ENCODE measurements at regions not wholly inside any gene's neighbourhood (a gene's known extent, or its start where the extent isn't known, plus 50 kb on each side); places are given as distances from the start of the nearest gene placed in this dataset.
"Not testable (repeated sequence)": the region's sequence is repeated elsewhere in the genome, so short reads cannot be mapped to it uniquely, and the experiment has no call there.

DNA sequence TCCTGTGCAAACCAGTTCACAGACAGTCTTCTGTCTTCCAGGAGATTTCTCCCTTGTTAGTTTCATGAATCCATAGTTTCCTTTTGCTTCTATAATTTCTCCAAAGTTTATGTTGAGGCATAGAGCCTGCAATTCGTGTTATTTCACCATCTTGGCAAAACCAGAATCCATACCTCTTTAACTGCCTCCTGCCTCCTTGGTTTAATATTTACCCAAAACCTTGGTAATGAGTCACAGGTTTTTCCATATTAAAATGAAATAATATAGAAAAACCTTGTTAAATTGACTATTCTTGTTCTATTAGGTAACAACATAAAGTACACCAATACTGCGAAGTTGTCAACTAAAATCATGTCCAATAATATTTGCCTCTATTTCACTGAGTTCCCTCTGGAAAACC is 459.7 kb downstream of the HINT1 start:
- Mint-ChIP-seq H3K9me3 (peaks cover 14% of the 10 kb centered on the region), H3K4me1 (no peaks in the 10 kb centered on the region), H3K4me3 (no peak overlapping the region), H3K36me3 (no peaks in the 10 kb centered on the region), H3K27ac (no peak overlapping the region), H3K27me3 (peaks cover 3% of the 10 kb centered on the region)

DNA sequence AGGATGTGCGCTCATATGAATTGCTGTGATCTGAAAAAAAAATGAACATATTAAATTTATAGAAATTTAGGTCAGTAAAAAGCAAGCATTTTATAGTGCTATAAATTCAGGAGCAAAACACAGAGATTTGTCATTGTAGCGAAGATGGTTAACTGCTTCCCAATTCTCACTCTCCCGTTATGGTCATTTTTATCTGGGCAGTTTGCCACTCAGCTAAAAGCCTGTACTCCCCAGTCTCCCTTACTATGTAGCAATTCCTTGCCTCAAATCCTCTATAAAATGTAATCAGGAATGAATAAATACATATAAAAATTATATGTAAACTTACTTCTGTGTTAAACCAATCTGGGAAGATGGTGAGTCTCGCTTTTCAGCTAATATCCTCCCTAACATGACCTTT is 471.5 kb downstream of the HINT1 start:
- Mint-ChIP-seq H3K4me1 (no peaks in the 10 kb centered on the region), H3K4me3 (no peak overlapping the region), H3K36me3 (no peaks in the 10 kb centered on the region), H3K27me3 (peaks cover 8% of the 10 kb centered on the region), H3K9me3 (no peaks in the 10 kb centered on the region), H3K27ac (no peak overlapping the region)

DNA sequence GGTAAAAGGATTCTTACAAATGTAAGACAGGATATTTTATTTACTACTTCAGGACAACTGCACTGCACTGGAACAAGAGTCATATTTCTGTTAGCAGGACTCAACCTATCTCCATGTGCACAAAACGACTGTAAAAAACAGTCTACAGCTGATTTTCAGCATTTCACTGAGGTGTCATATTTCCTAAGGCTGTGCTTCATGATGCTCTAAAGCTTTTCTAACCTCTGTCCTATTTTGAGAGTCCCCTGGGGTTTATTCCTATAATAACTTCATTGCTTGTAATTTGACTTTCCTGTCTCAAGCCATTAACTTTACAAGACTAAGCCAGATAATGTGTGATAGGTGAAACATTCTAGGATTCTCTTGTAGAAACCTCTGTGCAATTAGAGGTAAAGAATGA is 472.3 kb downstream of the HINT1 start:
- Mint-ChIP-seq H3K9me3 (no peaks in the 10 kb centered on the region), H3K36me3 (no peaks in the 10 kb centered on the region), H3K4me1 (no peaks in the 10 kb centered on the region), H3K27me3 (peaks cover 9% of the 10 kb centered on the region), H3K4me3 (no peak overlapping the region), H3K27ac (no peak overlapping the region)

DNA sequence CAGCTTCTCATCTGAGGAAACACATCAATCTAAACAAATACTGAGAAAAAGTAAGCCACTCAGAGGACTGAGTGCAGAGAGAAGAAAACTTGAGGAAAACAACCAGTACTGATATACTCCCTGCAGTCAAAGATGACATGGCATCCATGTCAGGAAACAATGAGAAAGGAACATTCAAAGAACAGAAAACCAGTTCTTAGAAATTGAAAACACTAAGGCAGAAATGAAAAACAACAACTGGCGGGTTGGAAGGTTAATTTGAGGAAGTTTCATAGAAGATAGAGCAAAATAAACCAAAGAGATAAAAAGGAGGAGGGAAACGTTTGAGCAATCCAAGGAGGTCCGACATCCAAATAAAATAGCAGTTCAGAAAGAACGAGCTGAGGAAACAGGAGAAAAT is 475.2 kb downstream of the HINT1 start:
- Mint-ChIP-seq H3K9me3 (no peaks in the 10 kb centered on the region), H3K4me3 (no peak overlapping the region), H3K27ac (no peak overlapping the region), H3K36me3 (no peaks in the 10 kb centered on the region), H3K4me1 (no peaks in the 10 kb centered on the region), H3K27me3 (peaks cover 18% of the 10 kb centered on the region)

DNA sequence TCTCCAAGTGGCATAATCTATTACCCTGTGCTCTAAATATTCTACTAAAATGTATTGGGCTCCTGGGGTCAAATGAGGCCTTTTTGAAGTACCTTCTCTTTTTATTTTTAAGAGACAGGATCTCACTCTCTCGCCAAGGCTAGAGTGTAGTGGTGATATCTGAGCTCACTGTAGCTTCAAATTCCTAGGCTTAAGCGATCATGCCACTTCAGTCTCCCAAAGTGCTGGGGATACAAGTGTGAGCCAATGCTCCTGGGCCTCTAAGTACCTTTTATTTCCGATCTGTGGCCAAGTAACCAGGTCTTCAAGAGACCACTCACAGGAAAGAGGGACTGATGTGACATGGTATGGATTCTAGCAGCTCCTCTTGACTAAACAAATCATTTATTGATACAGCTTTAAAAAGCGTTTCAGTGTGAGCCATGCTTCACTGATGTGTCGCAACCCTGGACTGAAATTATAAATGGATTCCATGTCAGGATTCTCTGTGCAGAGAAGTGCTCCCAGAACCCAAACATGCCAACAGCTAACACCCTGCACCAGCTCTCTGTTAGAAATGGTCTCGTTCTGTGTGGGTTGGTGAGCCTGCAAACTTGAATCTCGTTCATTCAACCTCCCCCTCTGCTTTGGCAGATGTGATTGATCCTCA is 477.8 kb downstream of the HINT1 start:
- no peaks in the 10 kb centered on the region for H3K4me1 Mint-ChIP-seq
- no peak overlapping the region for H3K27ac Mint-ChIP-seq
- H3K9me3 Mint-ChIP-seq, result no peaks in the 10 kb centered on the region
- no peaks in the 10 kb centered on the region for H3K36me3 Mint-ChIP-seq
- H3K27me3 Mint-ChIP-seq, result peaks cover 20% of the 10 kb centered on the region
- no peak overlapping the region for H3K4me3 Mint-ChIP-seq

DNA sequence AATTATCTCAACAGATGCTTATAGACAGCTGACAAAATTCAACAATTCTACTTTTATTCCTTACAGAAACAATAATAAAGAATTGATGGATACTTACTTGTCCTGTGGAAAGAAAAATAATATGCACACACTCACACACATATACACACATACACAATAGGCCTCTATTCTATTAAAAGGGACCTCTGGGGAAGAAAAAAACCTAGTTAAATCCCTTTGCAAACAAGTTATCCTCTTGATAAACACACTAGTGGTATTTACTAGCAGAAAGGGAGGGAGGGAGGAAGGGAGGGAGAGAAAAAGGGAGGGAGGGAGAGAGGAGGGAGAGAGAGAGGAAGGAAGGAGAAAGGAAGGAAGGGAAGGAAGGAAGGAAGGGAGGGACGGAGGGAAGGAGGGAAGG is 486.4 kb downstream of the HINT1 start:
- H3K4me1 Mint-ChIP-seq, result no peaks in the 10 kb centered on the region
- H3K9me3 Mint-ChIP-seq, result no peaks in the 10 kb centered on the region
- no peaks in the 10 kb centered on the region for H3K36me3 Mint-ChIP-seq
- no peak overlapping the region for H3K4me3 Mint-ChIP-seq
- H3K27me3 Mint-ChIP-seq, result peaks cover 17% of the 10 kb centered on the region
- H3K27ac Mint-ChIP-seq, result no peak overlapping the region

DNA sequence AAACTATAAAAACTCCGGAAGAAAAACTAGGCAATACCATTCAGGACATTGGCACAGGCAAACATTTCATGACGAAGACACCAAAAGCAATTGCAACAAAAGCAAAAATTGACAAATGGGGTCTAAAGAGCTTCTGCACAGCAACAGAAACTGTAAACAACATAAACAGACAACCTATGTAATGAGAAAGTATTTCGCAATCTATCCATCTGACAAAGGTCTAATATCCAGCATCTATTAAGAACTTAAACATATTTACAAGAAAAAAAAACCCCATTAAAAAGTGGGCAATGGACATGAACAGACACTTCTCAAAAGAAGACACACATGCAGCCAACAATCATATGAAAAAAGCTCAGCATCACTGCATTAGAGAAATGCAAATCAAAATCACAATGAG is 498.6 kb downstream of the HINT1 start:
- H3K4me1 Mint-ChIP-seq, result no peaks in the 10 kb centered on the region
- peaks cover 9% of the 10 kb centered on the region for H3K27me3 Mint-ChIP-seq
- no peaks in the 10 kb centered on the region for H3K36me3 Mint-ChIP-seq
- no peak overlapping the region for H3K4me3 Mint-ChIP-seq
- no peak overlapping the region for H3K27ac Mint-ChIP-seq
- H3K9me3 Mint-ChIP-seq, result no peaks in the 10 kb centered on the region

DNA sequence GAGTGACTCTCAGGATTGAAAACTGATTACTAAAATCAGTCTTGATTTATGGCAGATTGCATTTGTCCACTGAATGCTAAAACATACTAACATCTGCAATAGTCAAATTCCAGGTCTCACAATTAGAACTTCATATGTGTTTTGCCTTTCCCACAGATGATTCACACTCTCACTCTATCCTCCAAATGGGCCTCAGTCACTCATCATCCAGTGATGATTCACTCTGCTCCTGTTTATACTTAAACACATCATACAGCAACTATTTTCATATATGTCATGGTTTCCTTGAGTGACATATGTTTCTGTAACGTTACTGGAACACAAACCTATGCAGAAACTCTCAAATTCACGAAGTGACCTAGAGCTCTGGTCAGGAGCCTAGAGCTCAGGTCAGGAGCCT is 512.9 kb downstream of the HINT1 start:
- Mint-ChIP-seq H3K27me3 (peaks cover 6% of the 10 kb centered on the region), H3K36me3 (no peaks in the 10 kb centered on the region), H3K9me3 (no peaks in the 10 kb centered on the region), H3K27ac (no peak overlapping the region), H3K4me3 (no peak overlapping the region), H3K4me1 (no peaks in the 10 kb centered on the region)

DNA sequence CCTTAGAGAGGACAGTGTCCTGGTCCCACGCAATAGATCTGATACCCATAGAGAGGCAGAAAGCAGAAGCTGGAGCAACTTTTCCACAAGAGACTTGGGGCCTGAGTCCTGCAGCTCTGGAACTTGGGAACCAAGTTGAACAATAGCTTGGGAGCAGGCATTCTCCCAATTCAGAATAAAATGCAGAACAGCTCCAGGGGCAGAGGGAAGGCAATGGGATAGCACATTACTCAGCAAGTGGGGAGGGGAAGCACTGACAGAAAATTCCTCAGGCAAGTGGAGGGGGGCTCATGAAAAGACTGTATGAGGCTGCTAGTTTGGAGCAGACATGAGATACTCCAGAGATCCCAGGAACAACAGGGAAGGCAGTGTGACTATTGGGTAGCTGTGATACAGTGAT is 513.6 kb downstream of the HINT1 start:
- H3K4me3 Mint-ChIP-seq, result no peak overlapping the region

DNA sequence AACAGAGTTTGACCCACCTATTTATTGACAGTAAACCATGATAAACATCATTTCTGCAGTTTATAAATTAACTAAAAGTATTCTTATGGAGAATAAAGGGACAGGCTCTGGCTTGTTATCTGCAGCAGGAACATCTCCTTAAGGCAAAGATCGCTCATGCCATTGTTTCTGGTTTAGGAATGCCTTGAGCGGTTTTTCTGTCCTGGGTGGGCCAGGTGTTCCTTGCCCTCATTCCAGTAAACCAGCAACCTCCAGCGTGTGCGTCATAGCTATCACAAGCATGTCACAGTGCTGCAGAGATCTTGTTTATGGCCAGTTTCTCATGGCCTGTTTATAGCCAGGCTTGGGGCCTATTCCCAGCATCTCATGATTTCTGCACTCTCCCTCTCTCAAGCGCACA is 521.7 kb downstream of the HINT1 start:
- Mint-ChIP-seq H3K9me3 (no peaks in the 10 kb centered on the region), H3K4me1 (no peaks in the 10 kb centered on the region), H3K27me3 (peaks cover 4% of the 10 kb centered on the region), H3K36me3 (no peaks in the 10 kb centered on the region), H3K27ac (no peak overlapping the region), H3K4me3 (no peak overlapping the region)

More for the DNA sequence above, 513.6 kb downstream of the HINT1 start:
- H3K27me3 Mint-ChIP-seq, result peaks cover 10% of the 10 kb centered on the region
- no peaks in the 10 kb centered on the region for H3K9me3 Mint-ChIP-seq
- H3K4me1 Mint-ChIP-seq, result no peaks in the 10 kb centered on the region
- no peaks in the 10 kb centered on the region for H3K36me3 Mint-ChIP-seq
- no peak overlapping the region for H3K27ac Mint-ChIP-seq

DNA sequence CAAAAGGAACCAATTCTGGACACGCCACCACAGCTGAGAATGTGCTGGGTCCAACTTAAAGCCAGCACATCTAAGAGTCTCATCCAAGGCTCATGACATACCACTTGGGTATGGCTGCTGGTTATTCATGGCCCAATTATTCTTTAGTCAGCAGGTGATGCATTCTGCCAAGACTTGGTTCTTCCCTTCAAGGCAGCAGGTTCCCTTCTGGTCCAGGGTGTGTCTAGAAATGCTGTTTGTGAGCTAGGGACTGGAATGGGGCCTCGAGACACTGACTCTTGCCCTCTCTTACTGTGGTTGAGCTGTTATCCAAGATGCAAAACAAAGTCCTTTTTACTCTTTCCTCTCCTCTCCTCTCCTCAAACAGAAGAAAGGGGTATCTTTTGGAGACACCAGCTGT is 522.6 kb downstream of the HINT1 start:
- Mint-ChIP-seq H3K4me3 (no peak overlapping the region), H3K4me1 (no peaks in the 10 kb centered on the region), H3K9me3 (no peaks in the 10 kb centered on the region), H3K27me3 (peaks cover 4% of the 10 kb centered on the region), H3K36me3 (no peaks in the 10 kb centered on the region), H3K27ac (no peak overlapping the region)

DNA sequence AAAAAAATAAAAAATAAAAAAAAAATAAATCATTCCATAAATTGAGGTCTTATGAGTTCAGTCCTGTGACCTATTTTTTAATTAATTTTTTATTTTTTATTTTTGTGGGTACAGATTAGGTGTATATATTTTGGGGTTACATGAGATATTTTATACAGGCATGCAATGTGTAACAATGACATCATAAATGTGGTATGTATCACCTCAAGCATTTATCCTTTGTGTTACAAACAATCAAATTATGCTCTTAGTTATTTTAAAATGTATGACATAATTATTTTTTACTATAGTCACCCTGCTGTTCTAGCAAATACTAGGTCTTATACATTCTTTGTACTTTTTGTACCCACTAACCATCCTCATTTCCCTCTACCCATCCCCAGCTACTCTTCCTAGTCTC is 537.9 kb downstream of the HINT1 start:
- Mint-ChIP-seq H3K27ac (no peak overlapping the region), H3K27me3 (peaks cover 4% of the 10 kb centered on the region), H3K4me3 (no peak overlapping the region), H3K9me3 (peaks cover 17% of the 10 kb centered on the region), H3K4me1 (no peaks in the 10 kb centered on the region), H3K36me3 (no peaks in the 10 kb centered on the region)

DNA sequence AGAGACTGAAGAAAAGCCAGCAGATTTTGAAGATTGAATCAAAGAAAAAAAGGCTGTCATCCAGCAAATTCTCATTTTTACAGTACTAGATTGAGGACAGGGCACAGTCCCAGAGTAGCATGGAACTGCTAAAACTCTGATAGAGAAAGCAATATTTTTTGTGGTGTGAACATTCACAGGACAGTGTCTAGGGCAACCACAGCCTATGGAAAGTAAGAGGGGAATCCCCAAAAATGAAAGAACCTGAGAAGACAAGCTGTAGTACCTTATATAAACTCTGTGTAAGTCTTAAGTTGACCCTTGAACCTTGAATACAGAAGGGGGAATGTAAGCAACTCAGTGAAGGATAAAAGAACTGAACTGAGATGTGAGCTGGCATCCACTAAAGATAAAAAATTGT is 540.3 kb downstream of the HINT1 start:
- Mint-ChIP-seq H3K36me3 (no peaks in the 10 kb centered on the region), H3K4me3 (no peak overlapping the region), H3K27ac (no peak overlapping the region), H3K9me3 (no peaks in the 10 kb centered on the region), H3K4me1 (no peaks in the 10 kb centered on the region), H3K27me3 (no peaks in the 10 kb centered on the region)

DNA sequence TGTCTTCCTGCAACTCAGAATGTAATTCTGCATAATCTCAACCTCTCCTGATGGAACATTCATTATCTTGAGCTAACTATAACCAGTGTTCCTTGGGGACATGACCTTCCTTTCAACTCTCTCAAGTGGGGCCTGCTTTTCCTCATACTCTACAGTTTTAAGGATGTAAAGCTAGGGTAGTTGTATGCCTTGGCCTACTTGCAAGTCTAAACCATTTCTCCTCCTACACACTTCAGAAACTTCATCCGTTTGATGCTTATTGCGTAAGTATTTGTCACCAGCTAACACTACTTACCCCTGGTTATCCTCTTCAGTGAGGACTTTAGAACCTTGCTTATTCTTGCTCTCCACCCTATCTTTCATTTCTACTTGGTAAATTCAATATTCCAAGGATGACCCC is 548.9 kb downstream of the HINT1 start:
- Mint-ChIP-seq H3K27ac (no peak overlapping the region), H3K4me1 (no peaks in the 10 kb centered on the region), H3K4me3 (no peak overlapping the region), H3K36me3 (no peaks in the 10 kb centered on the region), H3K27me3 (peaks cover 4% of the 10 kb centered on the region), H3K9me3 (no peaks in the 10 kb centered on the region)

DNA sequence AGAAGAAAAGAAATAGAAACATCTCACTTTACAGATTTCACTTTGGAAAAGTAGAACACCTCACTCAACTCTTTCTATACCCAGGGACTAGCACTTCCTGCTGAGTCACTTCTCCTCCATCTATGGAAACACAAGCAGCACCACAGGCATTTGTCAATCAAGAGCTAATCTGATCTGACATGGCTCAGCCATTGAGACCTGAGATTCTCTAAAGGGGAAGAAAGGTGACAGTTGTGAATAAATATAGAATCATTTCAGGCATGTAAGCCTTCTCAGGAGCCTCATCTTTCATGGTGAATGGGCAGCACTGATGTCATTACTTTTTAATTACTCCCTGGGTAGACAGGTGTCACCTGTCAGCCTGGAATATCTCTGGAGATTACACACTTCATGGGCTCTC is 559.8 kb downstream of the HINT1 start:
- H3K27ac Mint-ChIP-seq, result no peak overlapping the region
- H3K9me3 Mint-ChIP-seq, result no peaks in the 10 kb centered on the region
- H3K36me3 Mint-ChIP-seq, result no peaks in the 10 kb centered on the region
- H3K4me1 Mint-ChIP-seq, result no peaks in the 10 kb centered on the region
- no peak overlapping the region for H3K4me3 Mint-ChIP-seq
- H3K27me3 Mint-ChIP-seq, result peaks cover 4% of the 10 kb centered on the region

DNA sequence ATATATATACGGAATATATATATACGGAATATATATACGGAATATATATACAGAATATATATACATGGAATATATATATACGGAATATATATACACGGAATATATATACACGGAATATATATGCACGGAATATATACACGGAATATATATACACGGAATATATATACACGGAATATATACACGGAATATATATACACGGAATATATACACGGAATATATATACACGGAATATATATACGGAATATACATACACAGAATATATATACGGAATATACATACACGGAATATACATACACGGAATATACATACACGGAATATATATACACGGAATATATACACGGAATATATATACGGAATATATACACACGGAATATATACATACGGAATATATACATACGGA is 568.4 kb downstream of the HINT1 start:
- H3K9me3 Mint-ChIP-seq, H3K27ac Mint-ChIP-seq, H3K27me3 Mint-ChIP-seq, H3K4me1 Mint-ChIP-seq, H3K4me3 Mint-ChIP-seq, H3K36me3 Mint-ChIP-seq: not testable (repeated sequence)

DNA sequence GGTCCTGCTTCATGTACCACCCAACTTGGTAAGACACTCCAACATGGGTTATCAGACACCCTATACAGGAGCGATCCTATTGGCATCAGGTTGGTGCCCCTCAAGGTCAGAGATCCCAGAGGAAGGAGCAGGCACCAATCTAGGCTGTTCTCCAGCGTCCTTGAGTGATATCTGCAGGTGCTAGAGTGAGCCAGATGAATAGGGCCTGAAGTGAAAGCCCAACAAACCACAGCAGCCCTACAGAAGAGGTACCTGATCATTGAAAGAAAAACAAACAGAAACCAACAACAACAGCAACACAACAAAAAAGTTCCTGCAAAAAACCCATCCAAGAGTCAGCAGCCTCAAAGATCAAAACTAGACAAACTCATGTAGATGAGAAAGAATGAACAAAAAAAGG is 584.8 kb downstream of the HINT1 start:
- H3K36me3 Mint-ChIP-seq, result no peaks in the 10 kb centered on the region
- no peak overlapping the region for H3K27ac Mint-ChIP-seq
- H3K4me3 Mint-ChIP-seq, result no peak overlapping the region
- H3K9me3 Mint-ChIP-seq, result no peaks in the 10 kb centered on the region
- no peaks in the 10 kb centered on the region for H3K4me1 Mint-ChIP-seq
- peaks cover 7% of the 10 kb centered on the region for H3K27me3 Mint-ChIP-seq

All from activated naive CD4-positive, alpha-beta T cell treated with anti-CD3 and anti-CD28 coated beads, Interleukin-2, amount 50 U/mL, for 24 hours (primary cell).